ENCODE measurements at regions not wholly inside any gene's neighbourhood (a gene's known extent, or its start where the extent isn't known, plus 50 kb on each side); places are given as distances from the start of the nearest gene placed in this dataset.

DNA sequence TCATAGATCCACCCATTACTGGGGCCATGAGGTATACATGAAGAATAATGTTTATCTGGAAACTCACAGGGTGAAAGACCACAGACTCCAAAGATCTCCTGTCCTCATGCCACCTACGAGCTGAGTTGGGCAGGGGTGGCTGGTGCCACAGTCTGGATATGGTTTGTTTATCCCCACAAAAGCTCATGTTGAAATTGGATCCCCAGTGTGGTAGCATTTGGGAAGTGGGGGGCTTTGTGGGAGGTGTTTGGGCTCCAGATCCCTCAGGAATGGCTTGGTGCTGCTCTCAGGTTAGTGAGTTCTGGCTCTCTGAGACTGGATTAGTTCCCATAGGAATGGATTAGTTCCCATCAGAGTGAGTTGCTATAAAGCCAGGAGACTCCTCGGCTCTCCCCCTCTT, 192.3 kb upstream of the FSCB start:
- TF ChIP-seq BHLHE40 (IDR thresholded peaks at IDR 0.05; ENCODE audit: borderline replicate concordance) (no peak), SP1 (IDR thresholded peaks at IDR 0.05) (no peak), NFRKB (IDR thresholded peaks at IDR 0.05) (no peak), ARNT (IDR thresholded peaks at IDR 0.05) (no peak), ELF4 (IDR thresholded peaks at IDR 0.05) (no peak), SUZ12 (IDR thresholded peaks at IDR 0.05) (no peak), LEF1 (IDR thresholded peaks at IDR 0.05; ENCODE audit: borderline replicate concordance) (no peak), FOXM1 (IDR thresholded peaks at IDR 0.05; ENCODE audit: borderline replicate concordance) (no peak), TARDBP (IDR thresholded peaks at IDR 0.05) (no peak), CTBP1 (IDR thresholded peaks at IDR 0.05; ENCODE audit: borderline replicate concordance) (no peak), FOXK2 (IDR thresholded peaks at IDR 0.05) (no peak)

Measured in HEK293T (cell line).